ENCODE measurements at regions not wholly inside any gene's neighbourhood (a gene's known extent, or its start where the extent isn't known, plus 50 kb on each side); places are given as distances from the start of the nearest gene placed in this dataset.

- 82 to 89% methylated on average over 1 of the region's 1 CpG for WGBS, 2 donors
- H3K9me3 ChIP-seq = no peaks in the 10 kb centered on the region
- ATAC-seq (ENCODE audit: low FRiP score in 2 of 2) = no peak
- TF ChIP-seq POLR2AphosphoS5 (IDR thresholded peaks at IDR 0.05) (no peak), EP300 (IDR thresholded peaks at IDR 0.05) (no peak), CTCF (IDR thresholded peaks at IDR 0.05) (no peak), POLR2A (IDR thresholded peaks at IDR 0.05) (no peak)
- H3K27ac ChIP-seq = no peak overlapping the region
- H3K4me3 ChIP-seq = no peak overlapping the region
- no peaks in the 10 kb centered on the region for H3K27me3 ChIP-seq
- no peaks in the 10 kb centered on the region for H3K4me1 ChIP-seq
- no peaks in the 10 kb centered on the region for H3K36me3 ChIP-seq
- no peak for DNase-seq
These were observed 336.1 kb upstream of the THBS1 start for GRCh38 chr15:39244776-39245175.

GRCh38 chr15:39246523-39246922 lies 334.4 kb upstream of the THBS1 start:
- WGBS, 2 donors = 86 to 100% methylated on average over 1 of the region's 1 CpG
- ATAC-seq (ENCODE audit: low FRiP score in 2 of 2) (no peak), DNase-seq (no peak)
- Histone ChIP-seq H3K27ac (no peak overlapping the region), H3K4me1 (peaks cover 0 to 6% (median 0%) of the 10 kb centered on the region in 4 donors), H3K9me3 (no peaks in the 10 kb centered on the region), H3K27me3 (no peaks in the 10 kb centered on the region), H3K4me3 (no peak overlapping the region), H3K36me3 (no peaks in the 10 kb centered on the region)
- no peak for TF ChIP-seq CTCF (IDR thresholded peaks at IDR 0.05)
- TF ChIP-seq POLR2AphosphoS5 (IDR thresholded peaks at IDR 0.05) = no peak
- TF ChIP-seq POLR2A (IDR thresholded peaks at IDR 0.05) = no peak
- no peak for TF ChIP-seq EP300 (IDR thresholded peaks at IDR 0.05)

- DNase-seq (no peak), ATAC-seq (ENCODE audit: low FRiP score in 2 of 2) (no peak)
- H3K4me1 ChIP-seq = peaks cover 0 to 6% (median 0%) of the 10 kb centered on the region in 4 donors
- H3K36me3 ChIP-seq = no peaks in the 10 kb centered on the region
- TF ChIP-seq POLR2A (IDR thresholded peaks at IDR 0.05) = no peak
- no peak for TF ChIP-seq POLR2AphosphoS5 (IDR thresholded peaks at IDR 0.05)
- no peak for TF ChIP-seq CTCF (IDR thresholded peaks at IDR 0.05)
- no peak for TF ChIP-seq EP300 (IDR thresholded peaks at IDR 0.05)
- 97 to 100% methylated on average over 1 of the region's 1 CpG for WGBS, 2 donors
- H3K9me3 ChIP-seq = no peaks in the 10 kb centered on the region
- no peak overlapping the region for H3K4me3 ChIP-seq
- no peak overlapping the region for H3K27ac ChIP-seq
- no peaks in the 10 kb centered on the region for H3K27me3 ChIP-seq
These were observed 333.3 kb upstream of the THBS1 start for GRCh38 chr15:39247574-39247973.

- Histone ChIP-seq H3K4me1 (peaks cover 0 to 6% (median 0%) of the 10 kb centered on the region in 4 donors), H3K4me3 (no peak overlapping the region), H3K9me3 (no peaks in the 10 kb centered on the region), H3K27ac (no peak overlapping the region), H3K36me3 (no peaks in the 10 kb centered on the region), H3K27me3 (no peaks in the 10 kb centered on the region)
- peak in 1 of 2 donors; percentile 50 for DNase-seq
- 43 to 60% methylated on average over 4 of the region's 4 CpGs for WGBS, 2 donors
- TF ChIP-seq POLR2AphosphoS5 (IDR thresholded peaks at IDR 0.05) = no peak
- TF ChIP-seq POLR2A (IDR thresholded peaks at IDR 0.05) = no peak
- ATAC-seq (ENCODE audit: low FRiP score in 2 of 2) = no peak
These were observed 332.7 kb upstream of the THBS1 start for GRCh38 chr15:39248204-39248603.

- no peak for TF ChIP-seq POLR2AphosphoS5 (IDR thresholded peaks at IDR 0.05)
- no peak for TF ChIP-seq CTCF (IDR thresholded peaks at IDR 0.05)
- TF ChIP-seq EP300 (IDR thresholded peaks at IDR 0.05) = no peak
- no peak for TF ChIP-seq POLR2A (IDR thresholded peaks at IDR 0.05)
- Histone ChIP-seq H3K27me3 (no peaks in the 10 kb centered on the region), H3K4me3 (no peak overlapping the region), H3K36me3 (no peaks in the 10 kb centered on the region), H3K27ac (no peak overlapping the region), H3K9me3 (no peaks in the 10 kb centered on the region), H3K4me1 (peaks cover 0 to 6% (median 0%) of the 10 kb centered on the region in 4 donors)
- WGBS, 2 donors = 33 to 85% methylated on average over 1 of the region's 1 CpG
- no peak for ATAC-seq (ENCODE audit: low FRiP score in 2 of 2)
- no peak for DNase-seq
These were observed 330.9 kb upstream of the THBS1 start for GRCh38 chr15:39250001-39250400.
